VCaP (cell line): ENCODE measurements at regions not wholly inside any gene's neighbourhood (a gene's known extent, or its start where the extent isn't known, plus 50 kb on each side); places are given as distances from the start of the nearest gene placed in this dataset.

Source experiments
- H3K27ac ChIP-seq: fragments of 450-650 bp; 2 replicates; pipeline ENCODE4 v1.5.1; 2017
- CTCF ChIP-seq: fragments of 450-650 bp; conservative IDR thresholded peaks from 2 replicates; pipeline ENCODE4 v1.5.1; 2017; ENCODE audit warnings: mild to moderate bottlenecking, moderate library complexity

GRCh38 chr7:155386608-155387007 is 71.3 kb upstream of the EN2 start:
- no peak for TF ChIP-seq CTCF
- no peak overlapping the region for H3K27ac ChIP-seq

DNA sequence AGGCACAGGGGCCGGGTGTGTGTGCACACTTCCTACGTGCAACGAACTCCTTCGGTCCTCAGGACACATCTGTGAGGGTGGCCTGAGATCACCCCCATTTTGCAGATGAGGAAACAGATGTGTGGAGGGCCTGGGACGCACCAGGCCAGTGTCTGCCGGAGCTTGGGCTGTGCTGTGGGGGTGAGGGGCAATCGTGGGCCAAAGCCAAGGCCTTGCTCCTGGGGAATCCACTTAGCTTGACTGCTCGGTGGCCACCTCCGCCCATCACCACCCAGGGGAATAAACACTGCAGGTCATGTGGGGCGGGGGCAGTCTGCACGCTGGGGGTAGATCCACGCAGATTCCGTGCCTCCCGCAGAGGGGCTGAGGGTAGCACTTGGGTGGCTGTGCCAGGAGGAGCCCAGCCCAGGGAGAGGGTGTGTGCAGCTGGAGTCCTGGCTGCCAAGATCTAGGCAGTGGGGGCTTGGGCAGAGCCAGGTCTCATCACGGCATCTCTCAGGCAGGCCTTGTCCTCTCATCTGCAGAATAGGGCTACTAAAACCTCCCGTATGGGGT is 70.8 kb upstream of the EN2 start:
- TF ChIP-seq CTCF, result no peak
- no peak overlapping the region for H3K27ac ChIP-seq

GRCh38 chr7:155388561-155388960 is 69.4 kb upstream of the EN2 start:
- H3K27ac ChIP-seq, result no peak overlapping the region
- no peak for TF ChIP-seq CTCF

DNA sequence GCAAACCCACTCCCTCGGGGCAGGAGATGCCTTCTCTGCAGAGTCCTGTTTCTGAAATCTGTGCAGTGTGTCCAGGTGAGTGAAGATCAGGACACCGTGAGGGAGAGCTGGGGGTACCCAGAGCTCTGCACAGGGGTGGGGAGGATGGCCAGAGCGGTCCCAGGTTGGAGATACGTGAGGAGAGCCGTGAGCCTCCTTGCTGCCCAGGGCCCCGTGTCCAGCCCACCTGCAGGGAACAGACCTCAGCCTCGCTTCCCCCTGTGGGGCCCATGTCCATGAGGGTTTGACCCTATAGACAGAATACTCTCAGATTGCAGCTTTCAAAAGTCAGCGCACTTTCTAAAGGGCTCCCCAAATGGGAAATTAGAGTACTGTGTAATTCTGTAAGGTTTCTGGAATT is 66.5 kb upstream of the EN2 start:
- TF ChIP-seq CTCF, result no peak
- no peak overlapping the region for H3K27ac ChIP-seq

DNA sequence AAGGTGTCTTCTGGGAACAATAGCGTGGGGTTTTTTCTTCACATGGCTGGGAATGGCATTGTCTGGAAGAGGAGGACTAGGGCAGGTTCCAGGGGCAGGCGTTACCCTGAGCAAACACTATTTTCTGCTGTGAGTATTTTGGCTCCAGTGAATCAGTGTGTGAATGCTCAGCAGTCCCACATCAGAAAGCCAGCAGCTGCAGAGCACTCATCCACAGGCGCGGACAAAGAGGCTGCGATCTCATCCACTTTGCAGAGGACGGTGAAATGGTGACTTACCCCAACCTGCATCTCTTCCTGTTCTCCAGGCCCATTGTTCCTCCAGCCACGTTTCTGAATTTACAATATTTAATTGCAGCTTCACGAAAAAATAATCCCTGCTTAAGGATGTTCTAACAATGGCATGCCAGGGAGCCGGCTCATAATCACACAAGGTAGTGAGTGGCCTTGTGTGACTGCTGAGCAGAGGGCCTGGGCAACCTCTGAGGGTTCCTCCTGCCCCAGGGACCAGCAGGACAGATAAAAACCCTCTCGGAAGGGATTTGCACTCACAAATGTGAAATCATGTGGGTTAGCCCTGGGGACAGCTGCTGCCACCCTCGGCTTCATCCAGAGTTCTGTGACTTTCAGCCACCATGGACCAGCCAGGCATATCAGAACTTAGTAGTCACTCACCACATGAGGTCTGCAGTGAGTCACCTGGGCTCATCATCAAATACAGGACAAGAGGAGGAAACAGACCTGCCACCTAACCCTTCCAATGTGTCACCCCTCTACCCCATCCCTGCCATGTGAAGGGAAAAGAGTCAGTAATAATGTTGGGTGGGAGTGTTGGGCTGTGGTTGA is 65.0 kb upstream of the EN2 start:
- no peak overlapping the region for H3K27ac ChIP-seq
- no peak for TF ChIP-seq CTCF

DNA sequence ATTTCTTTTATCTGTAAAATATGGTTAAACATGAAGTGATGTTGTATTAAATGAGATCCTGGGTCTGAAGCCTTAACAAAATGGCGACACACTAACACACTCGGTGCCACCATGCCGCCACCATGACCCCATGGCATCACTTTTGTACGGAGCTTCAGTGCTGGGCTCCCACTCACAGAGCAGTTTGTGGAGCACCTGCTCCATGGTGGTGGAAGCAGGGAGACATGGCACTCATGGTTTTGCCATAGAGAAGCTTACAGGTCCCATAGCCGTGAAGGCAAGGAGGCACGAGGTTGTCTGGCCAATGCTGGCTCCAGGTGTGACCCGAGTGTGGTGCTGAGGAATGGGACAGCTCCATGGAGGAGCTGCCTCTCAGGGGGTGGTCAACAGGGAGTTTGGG is 63.5 kb upstream of the EN2 start:
- no peak for TF ChIP-seq CTCF

DNA sequence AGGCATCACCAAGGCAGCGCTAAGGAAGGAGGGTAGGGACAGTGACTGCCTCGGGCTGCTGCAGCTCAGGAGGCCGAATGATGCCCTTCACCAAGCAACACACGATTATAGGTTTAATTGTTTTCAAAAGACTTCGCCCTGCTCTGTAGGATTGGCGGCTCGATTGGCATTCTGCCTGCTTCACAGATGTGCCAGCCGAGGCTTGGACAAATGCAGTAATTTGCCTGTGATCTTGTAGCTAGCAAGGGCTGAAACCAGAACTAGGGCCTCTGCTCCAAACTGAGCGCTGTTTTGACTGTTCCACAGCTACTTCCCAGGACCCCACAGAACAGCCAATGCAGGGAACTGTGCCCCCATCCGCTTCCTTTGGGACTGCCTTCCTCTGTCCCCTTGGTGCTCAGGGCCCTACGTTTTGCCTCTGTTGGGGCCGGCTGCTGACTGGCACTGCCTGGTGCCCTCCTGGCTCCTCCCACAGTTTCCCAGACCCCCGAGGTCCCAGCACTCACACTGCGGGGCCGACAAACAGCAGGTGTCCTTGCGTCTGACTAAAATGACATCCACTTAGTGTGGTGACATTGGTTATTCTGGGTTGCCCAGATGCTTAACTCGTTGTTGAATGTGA is 62.6 kb upstream of the EN2 start:
- TF ChIP-seq CTCF, result no peak
- H3K27ac ChIP-seq, result no peak overlapping the region

More for the DNA sequence above, 63.5 kb upstream of the EN2 start:
- no peak overlapping the region for H3K27ac ChIP-seq
